ENCODE measurements at regions not wholly inside any gene's neighbourhood (a gene's known extent, or its start where the extent isn't known, plus 50 kb on each side); places are given as distances from the start of the nearest gene placed in this dataset.

DNA sequence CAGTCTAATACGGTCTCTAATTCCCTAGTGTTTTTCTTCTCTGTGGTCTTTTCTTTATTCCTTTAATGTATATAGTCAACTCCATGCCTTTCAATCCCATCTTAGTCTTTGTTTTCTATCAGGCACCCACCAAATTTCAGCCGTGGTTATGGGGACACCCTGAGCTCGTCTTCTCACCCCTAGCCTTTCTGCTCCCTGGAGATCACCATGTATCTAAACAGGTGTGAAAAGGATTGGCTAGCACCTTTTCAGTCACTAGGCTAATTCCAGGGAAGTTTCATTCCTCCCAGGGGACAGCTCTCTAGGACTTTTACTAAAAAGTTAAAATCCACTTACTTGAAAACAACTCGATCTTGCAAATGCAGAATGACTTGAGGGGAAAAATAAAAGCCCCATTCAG is 291.3 kb downstream of the ETNK1 start:
- DNase-seq, result no peak

DNA sequence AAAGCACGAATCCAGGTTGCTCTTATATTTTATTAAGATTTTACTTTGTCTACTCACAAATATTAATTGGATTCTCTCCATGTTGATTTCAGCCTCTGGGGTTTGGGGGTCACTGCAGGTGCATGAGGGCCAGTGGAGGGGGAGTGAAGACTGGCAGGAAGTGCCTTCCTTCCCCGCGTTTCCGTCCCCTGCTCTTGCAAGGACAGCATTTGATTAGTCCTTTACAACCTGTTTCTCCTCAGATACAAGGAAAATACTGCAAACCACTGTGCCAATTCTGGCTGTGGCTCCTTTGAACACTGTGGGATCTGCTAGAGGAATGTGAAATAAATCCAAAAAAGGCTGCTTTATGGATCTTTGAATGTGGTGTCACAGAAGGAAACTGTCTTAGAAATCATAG is 291.8 kb downstream of the ETNK1 start:
- DNase-seq, result no peak

DNA sequence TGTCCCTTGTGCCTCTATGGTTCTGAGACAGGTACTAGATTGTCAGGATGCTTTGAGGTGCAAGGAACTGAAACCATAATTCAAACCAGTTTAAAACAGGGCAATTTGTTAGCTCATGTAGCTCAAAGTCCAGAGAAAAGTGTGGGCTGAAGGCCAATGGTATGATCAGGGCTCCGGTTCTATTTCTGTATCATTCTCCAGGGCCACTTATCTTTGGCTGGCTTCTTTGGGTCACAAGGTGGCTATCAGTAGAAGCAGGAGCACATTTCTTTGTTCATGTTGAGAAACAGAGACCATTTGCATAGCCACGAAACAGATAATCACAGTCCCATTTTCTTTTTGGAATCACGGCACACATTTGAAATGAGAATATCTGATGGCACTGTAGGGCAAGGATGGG is 294.9 kb downstream of the ETNK1 start:
- no peak for DNase-seq

DNA sequence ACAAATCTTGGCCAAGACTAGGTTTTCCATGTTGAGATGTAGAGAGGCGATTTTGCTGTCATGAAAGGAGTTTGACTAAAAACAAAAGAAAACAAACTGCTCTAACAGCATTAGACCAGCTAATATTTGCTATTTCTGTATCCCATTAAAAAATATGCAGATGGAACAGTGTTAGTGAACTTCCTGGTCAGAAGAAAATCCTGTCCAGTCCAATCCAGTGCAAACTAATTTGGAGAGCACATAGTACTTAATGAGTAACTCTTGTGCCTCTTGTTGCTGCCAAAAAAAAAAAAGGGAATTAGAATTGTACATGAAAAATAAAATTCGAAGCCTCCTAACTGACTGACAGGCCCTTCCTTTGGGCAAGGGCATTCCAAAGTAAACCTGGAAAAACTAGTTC is 298.8 kb downstream of the ETNK1 start:
- no peak for DNase-seq

DNA sequence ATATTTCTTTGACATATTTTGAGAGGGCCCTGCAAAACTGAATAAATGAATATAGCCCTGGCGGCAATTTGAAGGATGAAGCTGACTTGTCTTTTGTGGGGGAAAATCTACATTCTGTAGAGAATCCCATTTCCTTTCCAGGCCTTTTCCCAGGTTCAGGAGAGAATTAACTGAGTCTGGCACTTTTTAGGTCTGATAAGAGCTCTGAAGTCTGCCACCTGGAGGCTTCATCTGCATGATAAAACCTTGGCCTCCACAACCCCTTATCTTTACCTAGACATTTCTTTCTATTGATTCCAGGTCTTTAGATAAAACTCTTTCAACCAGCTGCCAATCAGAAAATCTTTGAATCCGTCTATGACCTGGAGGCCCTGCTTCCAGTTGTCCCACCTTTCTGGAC is 299.4 kb downstream of the ETNK1 start:
- no peak for DNase-seq

DNA sequence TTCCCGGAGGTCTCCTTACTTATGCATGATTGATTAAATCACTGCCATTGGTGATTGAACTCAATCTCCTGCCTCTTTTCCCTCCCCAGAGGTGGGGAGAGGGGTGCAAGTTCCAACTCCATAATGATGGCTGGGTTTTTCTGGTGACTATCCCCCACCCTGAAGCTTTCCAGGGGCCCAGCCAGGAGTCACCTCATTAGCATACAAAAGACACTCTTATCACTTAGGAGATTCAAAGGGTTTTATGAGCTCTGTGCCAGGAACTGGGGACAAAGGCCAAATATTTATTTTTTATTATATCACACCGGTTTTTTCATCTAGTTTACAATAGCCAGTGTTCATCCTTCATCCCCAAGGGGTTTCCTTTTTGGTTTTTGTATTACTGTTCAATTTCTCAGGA is 300.7 kb downstream of the ETNK1 start:
- DNase-seq, result no peak

DNA sequence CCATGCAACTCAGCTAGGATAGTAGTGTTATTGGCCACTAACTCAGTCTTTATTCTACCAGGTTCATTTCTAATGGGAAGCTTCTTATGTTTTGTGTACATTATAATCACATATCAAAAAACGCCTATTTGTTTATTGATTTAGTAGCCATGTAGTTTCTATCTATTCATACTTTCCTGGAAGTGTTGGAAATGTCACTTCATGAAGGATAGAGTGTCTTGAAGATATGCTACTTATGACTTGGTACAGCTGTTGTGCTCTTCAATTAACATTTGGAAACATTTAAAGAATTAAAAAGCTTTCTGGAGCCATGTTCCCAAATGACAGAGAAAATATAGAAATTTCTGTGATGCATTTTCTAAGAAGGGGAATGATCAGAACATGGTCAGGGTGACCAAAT is 307.5 kb downstream of the ETNK1 start:
- DNase-seq, result no peak

DNA sequence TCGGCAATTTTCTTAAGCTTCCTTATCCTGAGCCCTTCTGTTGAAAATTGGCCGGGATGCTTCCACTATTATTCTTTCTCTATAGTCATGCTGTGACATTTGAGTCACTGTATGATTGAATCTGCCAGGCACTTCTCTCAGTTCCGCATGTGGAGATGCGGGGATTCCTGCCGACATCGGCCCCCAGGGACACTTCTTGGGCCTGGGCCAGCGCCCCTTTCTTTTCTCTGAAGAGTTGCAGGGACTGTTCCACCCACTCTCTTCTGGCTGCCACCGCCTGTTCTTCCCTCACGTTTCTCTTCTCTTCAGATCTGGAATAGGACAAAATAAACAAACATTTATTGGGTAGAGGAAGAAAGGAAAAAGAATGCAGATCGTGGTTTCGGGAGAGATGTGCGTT is 310.1 kb downstream of the ETNK1 start:
- DNase-seq, result no peak

DNA sequence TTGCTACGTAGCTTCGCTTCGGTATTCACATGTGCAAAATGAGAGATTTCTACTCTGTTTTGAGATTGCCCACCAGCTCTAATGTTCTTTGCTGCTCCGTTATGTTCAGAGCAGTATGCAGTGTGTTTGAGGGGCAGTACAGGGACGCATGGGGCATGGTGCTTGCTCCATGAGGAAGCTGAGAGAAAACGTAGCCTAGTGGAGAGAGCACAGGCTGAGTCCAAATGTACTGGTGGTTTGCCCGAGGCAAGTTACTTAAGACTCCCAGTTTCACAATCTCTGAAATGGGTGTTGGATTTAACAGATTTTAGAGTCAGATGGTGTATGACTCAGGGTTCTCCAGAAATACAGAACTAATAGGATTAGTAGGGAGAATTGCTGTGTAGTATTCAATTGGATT is 310.5 kb downstream of the ETNK1 start:
- DNase-seq, result no peak

DNA sequence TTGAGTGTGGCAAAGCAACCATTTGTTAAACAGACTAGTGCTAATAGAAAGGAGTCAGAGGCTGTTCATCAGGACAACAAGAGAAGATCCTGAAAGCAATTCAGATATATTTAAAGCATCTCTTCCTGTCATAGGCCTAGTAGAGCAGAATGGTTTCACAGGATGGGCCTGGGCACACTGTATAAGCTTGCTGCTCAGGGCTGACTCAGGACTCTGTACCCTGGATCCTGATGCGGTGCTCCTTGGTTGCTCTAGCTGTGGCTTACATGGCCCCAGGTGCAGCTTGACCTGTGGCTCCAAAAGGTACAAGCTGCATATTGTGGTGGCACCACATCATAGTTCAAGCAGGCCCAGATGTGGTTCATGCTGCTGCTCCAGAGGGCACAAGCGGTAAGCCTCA is 313.4 kb downstream of the ETNK1 start:
- DNase-seq, result no peak

DNA sequence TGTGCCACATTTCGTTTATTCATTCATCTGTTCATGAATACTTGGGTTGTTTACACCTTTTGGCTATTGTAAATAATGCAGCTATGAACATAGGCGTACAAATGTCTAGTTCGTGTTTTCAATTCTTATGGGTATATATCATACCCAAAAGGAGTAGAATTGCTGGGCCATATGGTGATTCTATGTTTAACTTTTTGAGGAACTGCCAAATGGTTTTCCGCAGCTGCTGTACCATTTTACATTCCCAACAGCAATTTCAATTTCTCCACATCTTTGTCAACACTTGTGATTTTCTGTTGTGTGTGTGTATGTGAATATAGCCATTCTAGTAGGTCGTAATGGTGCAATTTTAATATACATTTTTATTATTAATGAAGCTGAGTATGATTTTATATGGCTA is 326.2 kb downstream of the ETNK1 start:
- DNase-seq, result no peak

DNA sequence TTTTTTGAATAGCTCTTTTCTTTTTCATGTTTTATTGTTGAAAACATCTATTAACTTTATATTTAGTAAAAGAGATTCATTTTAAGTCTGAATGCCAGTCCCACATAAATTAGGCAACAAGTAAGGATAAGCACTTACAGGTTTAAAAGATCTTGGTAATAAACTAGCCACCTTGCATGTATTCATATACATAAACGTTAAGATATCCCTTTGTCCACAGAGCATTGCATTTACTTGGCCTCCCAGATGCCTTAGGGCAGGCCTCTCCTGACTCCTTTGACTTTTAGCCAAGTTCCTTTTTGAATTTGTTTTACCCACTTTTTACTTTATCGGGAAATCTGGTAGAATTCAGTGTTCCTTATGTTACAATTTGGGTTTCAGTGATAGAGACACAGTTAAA is 331.7 kb downstream of the ETNK1 start:
- DNase-seq, result no peak

DNA sequence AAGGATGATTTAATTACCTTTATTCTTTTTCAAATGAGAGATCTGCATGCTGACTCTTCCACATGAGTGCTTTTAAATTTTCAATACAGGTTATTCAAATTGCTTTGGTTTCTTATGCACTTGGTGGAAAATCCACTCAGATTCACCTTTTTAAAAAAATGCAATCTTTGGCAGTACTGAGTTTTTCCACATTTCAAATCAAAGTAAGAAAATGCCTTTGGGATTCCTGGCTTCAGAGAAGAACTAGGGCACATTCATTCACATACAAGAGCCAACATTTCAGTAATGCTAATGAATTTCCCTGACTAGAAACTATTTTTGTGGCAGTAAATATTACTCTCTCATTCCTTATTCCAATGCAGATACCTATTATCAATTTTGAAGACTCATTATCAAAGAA is 342.2 kb downstream of the ETNK1 start:
- DNase-seq, result no peak

DNA sequence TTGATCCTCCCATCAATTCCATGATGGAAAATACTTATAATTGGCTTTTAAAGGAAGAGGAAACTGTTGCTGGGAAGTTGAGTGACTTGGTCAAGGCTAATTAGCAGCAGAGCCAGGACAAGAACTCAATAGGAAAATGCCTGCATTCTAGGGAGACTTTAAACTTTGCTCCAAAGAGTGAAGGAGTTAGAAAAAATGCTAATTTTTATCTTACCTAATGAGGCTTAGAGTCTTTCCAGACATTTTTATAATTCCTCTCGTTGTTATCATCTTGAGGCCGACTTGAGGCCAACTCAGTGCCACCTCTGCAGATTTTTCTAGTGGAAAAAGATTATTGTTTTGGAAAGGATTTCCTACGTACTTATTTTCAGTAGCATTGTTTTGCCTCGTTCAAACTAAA is 344.6 kb downstream of the ETNK1 start:
- no peak for DNase-seq

DNA sequence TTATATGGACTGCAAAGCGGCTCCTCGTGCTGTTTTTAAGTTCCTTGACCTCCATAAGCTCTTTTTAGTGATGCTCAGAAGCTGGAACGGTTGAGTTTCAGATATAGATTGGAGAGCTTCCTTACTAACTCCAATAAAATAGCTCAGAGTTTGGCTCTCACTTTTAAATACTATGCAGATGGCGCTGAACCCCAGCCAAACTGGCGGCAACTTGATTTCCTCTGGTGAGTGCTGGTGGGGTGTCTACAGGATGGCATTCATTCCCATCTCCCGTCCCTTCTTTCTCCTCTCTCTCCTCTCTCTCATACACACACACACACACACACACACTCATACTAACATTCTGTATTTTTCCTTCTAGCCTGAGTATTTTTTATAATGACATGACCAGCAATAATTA is 346.3 kb downstream of the ETNK1 start:
- no peak for DNase-seq

DNA sequence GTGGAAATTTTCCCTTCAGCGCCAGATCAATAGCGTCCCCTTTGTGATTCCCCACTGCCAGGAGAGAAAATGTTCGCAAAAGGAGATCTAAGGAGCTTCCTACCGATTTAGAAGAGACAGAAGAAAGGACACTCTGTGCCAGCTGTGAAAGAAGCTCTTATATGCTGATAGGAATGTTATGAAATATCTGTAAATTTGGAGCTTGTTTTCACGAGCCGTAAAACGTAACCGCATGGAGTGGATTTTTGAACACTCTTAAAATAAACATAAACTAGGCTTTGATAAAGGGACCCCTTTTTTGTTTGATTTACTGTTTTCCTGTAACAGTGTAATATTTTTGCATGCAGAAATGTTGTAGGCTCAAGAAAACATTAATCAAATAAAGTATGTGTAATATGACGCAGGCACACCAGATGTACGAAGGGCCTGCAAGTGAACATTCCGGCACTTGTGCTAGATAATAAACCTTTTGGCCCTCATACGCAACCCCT is 346.8 kb downstream of the ETNK1 start:
- no peak for DNase-seq

DNA sequence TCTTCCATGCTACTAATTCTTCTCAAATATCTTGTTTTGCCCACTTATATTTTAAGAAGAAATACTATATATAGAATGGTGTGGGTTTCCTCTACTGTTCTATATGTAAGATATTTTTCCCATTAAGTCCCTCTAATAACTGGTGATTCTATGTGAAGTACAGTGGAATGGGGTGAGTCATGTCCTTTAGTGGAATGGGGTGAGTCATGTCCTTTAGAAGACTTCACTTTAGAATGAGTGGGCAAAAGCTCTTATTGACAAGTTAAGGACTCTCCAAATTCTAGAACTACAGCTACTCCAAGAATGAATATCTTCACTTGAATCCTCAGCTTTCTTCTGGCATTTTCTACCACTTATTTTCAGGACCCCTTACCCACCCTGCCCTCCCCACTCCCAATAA is 349.9 kb downstream of the ETNK1 start:
- DNase-seq, result no peak

DNA sequence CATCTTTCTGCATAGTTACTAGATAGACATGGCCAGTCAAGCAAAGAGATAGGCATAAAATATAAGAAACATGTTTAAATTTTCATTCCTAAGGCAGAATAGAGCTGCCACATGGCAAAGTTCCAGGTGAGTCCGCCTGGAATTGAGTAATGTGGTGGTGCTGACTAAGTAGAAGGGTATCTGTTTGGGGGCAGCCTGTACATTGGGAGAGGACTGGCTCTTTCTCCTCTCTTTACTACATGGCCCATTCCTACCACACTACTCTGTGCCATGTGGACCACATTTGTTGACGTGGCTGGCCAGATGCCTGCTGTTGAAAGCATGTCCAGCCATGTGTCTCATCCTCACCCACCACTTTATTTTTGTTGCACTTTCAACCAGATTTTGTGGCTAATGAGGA is 354.0 kb downstream of the ETNK1 start:
- DNase-seq, result no peak

DNA sequence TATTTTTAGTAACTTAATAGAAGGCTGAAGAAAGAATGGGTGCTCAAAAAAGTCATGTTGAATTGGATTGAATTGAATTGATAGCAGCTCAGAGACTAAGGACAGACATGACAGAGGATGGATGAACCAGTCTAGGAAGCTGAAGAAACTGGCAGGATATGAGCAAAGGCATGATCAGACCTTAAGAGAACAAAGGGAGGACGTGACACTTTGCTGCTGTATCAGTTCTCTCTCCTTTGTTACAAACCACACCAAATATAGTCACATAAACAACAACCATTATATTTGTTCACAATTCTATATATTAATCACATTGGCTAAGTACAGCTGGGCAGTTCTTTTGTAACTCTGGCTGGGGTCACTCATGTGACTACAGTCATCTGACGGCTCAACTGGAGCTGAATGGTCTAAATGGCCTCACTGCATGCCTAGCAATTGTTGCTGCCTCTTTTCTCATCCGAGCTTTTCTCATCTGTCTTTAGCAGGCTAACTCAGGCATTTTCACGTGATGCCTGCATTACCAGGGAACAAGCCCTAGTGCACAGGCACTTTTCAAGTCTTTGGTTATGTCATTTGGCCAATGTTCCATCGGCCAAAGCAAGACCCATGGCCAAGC is 355.0 kb downstream of the ETNK1 start:
- DNase-seq, result no peak

DNA sequence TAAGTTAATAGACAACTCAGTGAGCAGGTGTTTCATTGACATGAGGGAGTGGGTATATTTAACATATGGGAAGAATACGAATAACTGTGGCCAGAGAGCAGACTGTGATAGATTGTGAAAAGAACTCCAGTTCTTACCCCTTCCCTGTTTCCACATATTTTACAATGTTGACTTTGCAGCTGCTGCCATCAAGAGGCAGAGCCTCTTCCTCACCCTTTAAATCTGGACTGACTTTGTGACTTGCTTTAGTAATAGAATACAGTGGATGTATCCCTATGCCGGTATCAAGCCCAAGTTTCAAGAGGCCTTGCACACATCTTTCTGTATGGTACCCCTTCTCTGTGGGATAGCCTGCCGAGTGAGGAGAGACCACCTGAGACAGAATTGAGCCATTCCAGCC is 356.7 kb downstream of the ETNK1 start:
- DNase-seq, result no peak

DNA sequence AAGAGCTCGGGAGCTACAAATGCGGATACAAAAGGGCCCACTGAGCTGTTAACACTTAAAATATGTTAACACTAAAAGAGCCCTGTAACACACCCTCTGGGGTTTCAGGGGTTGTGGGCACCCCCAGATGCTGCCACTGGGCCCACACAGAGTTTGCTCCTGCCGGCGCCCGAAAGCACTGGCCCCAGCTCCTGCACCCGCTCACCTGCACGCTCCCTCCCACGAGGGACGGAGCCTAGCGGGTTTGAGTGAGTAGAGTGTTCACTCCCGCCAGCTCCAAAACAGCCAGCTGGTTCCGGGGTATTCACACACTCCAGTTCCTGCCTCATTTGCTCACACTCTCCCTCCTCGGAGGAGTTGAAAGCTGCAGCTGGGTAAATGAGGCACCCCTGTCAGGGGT is 357.7 kb downstream of the ETNK1 start:
- no peak for DNase-seq

DNA sequence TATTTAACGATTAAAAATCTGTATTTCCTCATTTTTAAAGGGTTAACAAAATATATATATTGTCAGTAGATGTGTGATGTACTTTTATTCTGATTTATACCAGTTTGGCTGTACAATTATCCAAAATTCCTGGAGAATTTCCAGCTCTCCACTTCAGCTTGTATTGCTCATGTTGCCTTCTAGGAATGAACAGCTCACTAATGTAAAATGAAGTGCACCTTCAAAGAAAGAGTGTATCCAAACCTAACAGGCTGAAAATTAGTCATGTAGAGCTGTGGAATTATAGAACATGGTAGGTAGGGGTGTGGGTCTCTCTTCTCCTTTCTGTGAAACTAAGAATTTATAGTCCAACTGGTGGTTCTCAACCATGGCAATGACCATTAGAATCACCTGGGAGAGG is 362.0 kb downstream of the ETNK1 start:
- no peak for DNase-seq

DNA sequence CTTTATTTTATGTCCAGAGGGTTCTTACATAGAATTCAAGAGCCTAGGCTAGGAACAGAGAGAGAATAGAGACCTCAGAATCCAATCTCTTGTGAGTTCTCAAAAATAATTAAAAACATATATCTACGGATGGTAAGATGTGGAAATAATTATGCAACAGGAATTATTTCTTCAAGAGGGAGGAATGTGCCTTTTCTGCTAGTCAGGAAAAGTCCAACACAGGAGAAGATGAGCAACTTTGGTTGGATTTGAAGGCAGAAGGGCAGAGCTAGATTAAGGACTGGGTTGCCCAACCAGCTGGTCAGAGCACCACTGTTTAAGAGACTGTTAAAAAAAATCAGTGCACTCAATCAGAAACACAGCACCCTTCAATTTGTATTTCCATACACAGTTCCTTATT is 365.5 kb downstream of the ETNK1 start:
- DNase-seq, result no peak

DNA sequence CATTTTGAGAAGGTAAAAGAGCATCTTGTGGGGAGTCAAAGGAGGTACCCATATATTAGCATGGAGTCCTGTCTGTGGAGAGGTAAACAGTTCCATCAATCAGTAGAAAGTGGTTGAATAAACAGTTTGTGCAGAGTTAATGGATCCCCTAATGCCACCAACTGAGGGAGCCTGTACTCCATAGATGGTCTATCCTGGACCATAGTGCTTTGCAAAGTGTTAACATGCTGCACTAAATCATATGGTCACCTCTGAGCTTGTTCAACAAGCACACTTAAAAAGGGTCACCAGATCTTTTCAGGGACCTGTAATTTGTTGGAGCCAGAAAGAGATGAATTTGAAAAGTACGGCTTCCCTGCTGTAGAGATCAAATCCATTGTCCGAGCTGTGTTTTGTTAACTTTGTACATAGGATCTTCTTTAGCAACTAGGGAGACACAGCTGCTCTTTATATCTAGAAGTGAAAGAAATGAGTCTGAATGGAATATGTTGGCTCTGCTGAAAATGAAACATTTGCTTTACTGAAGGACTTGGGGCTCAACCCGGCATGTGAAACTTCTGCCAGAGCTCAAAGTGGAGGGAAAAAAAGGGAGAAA is 366.4 kb downstream of the ETNK1 start:
- no peak for DNase-seq

DNA sequence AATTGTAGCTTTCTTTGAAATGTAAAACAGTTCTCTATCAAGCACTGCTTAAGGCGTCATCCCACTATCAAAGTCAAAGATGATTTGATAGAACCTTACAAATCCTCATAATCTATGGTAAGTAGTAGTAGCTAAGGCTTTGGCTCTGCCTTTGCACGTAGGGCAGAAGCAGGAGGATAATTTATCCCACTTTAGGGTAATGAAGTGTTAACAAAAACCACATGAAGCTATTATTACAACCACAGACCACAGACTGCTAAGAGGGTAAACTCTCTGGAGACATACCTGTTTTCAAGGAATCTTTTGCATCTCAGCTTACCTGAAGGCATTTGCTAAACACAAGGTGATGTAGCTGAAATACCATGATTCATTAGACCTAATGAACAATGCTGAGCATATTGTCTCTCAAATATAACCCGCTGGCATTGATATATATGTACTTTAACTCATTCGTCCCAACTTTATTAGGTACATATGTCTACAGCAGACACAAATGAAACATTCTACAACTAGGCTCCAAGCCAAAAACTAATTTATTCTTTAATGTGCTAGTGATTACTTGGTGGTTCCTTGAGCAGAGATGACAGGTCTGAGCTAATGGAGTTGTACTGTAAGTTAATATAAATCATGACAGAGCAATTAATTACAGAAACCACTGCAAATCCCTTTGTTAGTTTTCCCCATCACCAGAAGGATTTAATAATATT is 368.8 kb downstream of the ETNK1 start:
- DNase-seq, result no peak
